HG02840 (cell line): ENCODE measurements at regions not wholly inside any gene's neighbourhood (a gene's known extent, or its start where the extent isn't known, plus 50 kb on each side); places are given as distances from the start of the nearest gene placed in this dataset.
"Not testable (repeated sequence)": the region's sequence is repeated elsewhere in the genome, so short reads cannot be mapped to it uniquely, and the experiment has no call there.

Experiments
- ATAC-seq: cut with Tn5 transposase; IDR thresholded peaks from one replicate; pipeline ENCODE4 v1.9.1; 2021; ENCODE audit warnings: mild to moderate bottlenecking, moderate library complexity, moderate number of reproducible peaks; ENCODE audit not compliant: unreplicated experiment, low FRiP score

DNA sequence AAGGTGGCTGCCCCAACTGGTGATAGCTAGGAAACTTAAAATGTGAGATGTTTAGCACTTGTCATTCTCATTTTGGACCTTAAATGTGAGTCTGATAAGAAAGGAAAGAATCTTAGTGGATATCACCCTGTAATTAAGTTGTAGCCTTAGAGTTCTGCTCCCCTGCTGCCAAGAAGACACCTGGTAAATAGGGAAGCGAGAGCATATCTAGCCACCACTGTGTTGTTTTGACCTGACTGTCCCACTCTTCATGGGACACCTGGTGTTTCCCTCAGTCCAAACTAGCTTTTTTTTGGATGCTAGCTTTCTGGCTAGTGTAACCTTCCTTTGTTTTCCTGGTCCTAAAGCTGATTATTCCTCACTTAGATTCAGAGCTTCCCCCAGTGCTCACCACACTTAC, 357.6 kb downstream of the RAD51AP2 start:
- peak; percentile 89 for ATAC-seq

DNA sequence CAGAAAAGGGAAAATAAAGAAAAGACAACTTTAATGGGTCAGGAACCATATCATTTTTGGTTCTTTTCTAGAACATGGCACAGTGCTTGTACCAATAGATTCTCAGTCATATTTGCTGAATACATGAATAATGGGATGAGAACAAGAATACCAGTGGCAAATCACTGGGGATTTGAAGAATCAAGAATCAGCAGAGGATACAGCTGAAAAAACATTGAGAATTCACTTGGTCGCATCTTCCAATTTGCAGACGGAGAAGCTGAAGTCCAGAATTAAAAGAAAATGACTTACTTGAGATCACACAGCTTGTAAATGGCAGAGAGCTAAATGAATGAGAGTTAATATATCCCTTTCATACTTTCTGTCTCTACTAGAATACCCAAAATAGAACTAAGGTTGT, 362.2 kb downstream of the RAD51AP2 start:
- ATAC-seq: no peak

DNA sequence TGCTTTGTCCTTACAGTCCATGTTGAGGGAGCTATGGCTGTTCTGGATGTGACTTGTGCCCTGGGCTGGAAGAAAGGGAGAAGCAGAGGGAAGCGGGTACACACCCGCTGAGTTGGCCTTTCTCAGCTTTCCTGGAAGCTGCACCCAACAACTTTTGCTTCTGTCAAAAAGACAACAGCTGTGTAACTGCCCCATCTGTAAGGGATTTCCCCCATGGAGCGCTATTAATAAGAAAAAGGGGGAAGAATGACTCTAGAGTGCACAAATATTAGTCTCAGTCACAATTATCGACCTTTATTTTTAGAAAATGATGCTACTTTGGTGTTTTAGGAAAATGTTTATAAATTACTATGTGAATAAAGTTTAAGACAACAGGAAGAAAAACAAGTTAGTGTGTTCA, 368.3 kb downstream of the RAD51AP2 start:
- ATAC-seq: peak; percentile 67

GRCh38 chr2:17148407-17149145, 369.7 kb downstream of the RAD51AP2 start:
- ATAC-seq: no peak

GRCh38 chr2:17146358-17146757, 371.9 kb downstream of the RAD51AP2 start:
- ATAC-seq: no peak

GRCh38 chr2:17136877-17137276, 381.4 kb downstream of the RAD51AP2 start:
- no peak for ATAC-seq

- ATAC-seq: no peak
Measured at GRCh38 chr2:17136231-17136630, 382.0 kb downstream of the RAD51AP2 start.

DNA sequence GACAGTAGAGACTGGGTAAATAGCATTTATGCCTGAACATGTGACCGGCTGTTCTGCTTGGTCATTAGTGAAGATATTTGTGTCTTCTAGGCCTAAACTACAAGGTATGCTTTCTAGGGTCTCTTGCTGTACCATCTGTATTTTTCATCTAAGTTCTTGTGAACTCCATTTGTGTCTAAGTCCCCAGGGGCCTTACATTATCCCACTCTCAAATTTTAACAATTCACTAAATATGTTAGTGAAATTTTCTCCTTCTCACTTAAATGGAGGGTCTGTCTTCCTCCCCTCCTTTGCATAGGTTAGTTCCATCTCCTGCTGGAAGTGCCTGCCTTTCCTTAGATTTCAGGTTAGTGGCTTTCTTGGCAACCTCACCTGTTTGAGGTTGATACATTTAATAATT, 382.6 kb downstream of the RAD51AP2 start:
- no peak for ATAC-seq

GRCh38 chr2:17133052-17133671, 385.1 kb downstream of the RAD51AP2 start:
- no peak for ATAC-seq

DNA sequence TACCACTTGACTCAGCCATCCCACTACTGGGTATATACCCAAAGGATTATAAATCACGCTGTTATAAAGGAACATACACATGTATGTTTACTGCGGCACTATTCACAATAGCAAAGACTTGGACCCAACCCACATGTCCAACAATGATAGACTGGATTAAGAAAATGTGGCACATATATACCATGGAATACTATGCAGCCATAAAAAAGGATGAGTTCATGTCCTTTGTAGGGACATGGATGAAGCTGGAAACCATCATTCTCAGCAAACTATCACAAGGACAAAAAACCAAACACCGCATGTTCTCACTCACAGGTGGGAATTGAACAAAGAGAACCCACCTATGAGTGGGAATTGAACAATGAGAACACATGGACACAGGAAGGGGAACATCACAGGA, 387.6 kb downstream of the RAD51AP2 start:
- not testable (repeated sequence) for ATAC-seq

- no peak for ATAC-seq
Measured at GRCh38 chr2:17125989-17126620, 392.1 kb downstream of the RAD51AP2 start.

GRCh38 chr2:17124575-17125318, 393.5 kb downstream of the RAD51AP2 start:
- ATAC-seq: no peak

DNA sequence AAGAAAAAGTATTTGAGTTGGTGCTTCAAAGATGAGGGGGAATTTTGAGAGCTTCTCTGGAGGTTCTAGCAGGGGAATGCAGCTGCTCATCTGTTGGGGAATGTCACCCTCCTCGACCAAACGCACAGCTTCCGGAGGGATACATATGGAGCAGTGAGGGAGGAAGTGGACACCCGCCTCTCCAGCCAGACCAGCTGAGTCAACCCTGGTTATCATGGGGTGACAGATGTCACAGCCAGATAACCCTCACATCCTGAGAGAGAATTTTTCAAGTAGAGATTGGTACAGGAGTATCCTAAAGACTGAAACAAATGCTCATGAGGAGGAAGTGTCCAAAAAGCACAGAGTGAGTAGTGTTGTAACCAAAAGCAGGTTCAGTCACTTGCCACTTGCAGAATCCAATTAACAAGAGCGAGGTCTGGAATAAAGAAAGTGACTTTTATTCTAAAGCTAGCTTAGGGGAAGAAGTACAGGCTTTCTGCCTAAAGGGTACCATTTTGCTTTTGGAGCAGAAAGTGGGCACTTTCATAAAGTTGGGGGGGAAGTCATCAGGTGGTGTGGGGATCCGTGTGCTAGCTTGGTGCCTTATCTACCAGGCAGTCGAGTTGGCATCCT, 395.2 kb downstream of the RAD51AP2 start:
- no peak for ATAC-seq

- ATAC-seq: no peak
Measured at GRCh38 chr2:17115466-17115865, 402.8 kb downstream of the RAD51AP2 start.

DNA sequence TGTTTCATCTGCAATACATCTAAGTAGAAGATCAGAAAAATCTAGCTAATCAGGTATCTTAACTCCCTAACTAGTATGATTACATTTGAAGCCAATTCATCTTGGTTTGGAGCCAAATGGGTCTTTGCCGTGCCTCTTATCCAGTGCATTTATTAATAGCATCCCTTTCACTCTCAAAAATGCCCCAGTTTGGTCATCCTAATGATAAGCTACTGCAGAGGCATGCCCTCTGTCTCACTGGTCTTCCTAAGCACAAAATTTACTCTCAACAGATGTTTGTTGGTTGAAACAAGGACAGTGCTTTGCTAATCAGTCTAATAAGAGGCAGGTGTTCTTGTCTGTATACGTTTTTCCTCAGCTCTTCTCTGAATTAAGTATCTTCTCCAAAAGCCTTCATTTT, 403.2 kb downstream of the RAD51AP2 start:
- ATAC-seq: no peak

DNA sequence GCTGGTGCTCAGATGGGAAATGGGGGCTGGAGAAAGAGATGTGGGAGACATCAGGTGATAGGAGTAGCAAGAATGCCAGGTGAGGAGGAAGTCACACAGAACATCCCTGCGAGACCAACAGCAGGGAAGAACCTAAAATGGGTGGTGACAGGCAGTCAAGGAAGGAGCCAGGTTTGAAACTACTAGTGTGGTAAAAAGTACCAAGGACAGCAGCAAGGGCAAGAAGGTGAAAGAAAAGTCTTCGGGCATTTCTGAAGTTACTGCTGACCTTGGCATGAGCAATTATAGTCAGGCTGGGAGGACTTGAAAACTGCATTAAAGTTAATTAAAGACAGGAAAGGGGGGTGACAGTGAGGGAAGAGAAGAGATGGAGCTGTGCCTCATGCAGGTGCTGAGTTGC, 410.4 kb downstream of the RAD51AP2 start:
- ATAC-seq: no peak

DNA sequence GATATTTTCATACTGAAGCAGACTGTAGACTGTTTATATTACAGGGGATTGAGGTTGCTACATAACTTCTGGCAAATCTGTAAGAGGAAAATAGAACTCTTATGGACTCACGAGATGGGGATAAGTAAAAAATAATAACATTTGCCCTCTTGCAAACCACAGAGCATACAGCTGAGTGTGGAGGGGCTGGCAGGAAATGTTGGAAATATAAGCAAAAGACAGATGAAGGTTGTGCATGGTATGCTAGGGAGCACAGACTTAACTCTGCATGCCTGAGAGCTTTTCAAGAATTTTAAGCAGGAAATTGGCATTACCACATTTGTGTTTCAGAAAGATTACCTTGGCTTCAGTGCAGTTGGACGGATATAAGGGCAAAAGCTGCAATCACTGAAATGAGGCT, 411.1 kb downstream of the RAD51AP2 start:
- ATAC-seq: no peak

GRCh38 chr2:17106418-17106817, 411.8 kb downstream of the RAD51AP2 start:
- no peak for ATAC-seq

DNA sequence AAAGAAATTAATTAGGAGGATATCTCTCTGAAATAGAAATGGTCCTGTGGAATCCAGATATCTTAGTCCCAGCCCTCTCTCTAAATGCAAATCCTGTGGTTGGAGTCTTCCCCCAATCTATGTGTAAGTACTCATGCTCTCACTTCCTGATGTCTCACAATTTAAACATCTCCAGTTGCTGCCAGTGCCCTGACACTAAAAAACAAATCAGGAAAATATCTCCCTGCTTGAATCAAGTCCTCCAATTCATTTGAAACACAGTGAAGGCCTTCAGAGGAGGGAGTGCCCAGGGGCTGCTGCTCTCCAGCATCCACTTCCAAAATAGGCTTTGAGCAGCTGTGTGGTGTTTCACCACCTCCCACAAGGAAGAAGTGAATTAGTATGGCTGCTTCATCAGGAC, 413.8 kb downstream of the RAD51AP2 start:
- ATAC-seq: peak; percentile 71

DNA sequence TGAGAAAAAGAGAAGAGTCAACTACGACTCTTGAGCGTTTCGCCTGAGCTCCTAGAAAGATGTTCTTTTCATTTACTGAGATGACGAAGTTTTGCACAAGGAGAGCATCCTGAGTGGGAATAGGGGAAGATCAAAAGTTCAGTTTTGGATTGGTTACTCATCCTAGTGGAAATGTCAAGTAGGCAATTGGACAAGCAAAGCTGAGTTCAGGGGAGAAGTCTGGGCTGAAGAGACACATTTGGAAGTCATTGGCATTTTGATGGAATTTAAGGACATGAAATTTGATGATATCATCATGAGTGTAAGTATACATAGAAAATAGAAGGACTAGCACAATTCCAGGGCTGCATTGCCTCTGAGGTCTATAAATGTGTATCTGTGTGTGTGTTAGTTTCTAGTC, 416.6 kb downstream of the RAD51AP2 start:
- no peak for ATAC-seq

DNA sequence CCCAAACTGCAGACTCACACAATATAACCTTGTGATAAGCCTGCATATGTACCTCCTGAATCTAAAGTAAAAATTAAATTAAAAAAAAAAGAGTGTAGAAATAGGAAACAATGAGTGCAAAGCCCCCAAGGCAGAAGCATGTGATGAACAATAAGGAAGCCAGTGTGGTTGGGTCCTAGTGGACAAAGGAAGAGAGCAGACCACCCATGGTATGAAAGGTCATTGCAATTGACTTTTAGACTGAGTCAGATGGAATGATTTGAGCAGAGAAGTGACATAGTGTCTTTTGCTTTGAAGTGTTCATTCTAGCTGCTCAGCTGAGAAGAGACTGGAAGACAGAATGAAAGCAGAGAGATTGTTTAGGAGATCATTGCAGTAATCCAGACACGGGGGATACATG, 417.1 kb downstream of the RAD51AP2 start:
- ATAC-seq: no peak
